Neuronal stem cell (in vitro differentiated cells): ENCODE measurements at regions not wholly inside any gene's neighbourhood (a gene's known extent, or its start where the extent isn't known, plus 50 kb on each side); places are given as distances from the start of the nearest gene placed in this dataset.
A peak's percentile ranks its signal among the peaks of the same experiment; 100 is the strongest.

Source experiments
- DNase-seq: peaks from one replicate; pipeline ENCODE4 v3.0.0-alpha.2; 2013; ENCODE audit warnings: low spot score
- H2AFZ ChIP-seq: one replicate; pipeline ENCODE4 v1.6.1; 2013; ENCODE audit warnings: mild to moderate bottlenecking, low read length, inconsistent platforms
- H2AK5ac ChIP-seq: 2 replicates; pipeline ENCODE4 v1.6.1; 2013; ENCODE audit warnings: low read depth, mild to moderate bottlenecking, inconsistent platforms, low read length, moderate library complexity, mixed read lengths
- H2BK120ac ChIP-seq: 2 replicates; pipeline ENCODE4 v1.6.1; 2013; ENCODE audit warnings: low read depth, mild to moderate bottlenecking, inconsistent platforms, low read length, moderate library complexity, mixed read lengths
- H2BK12ac ChIP-seq: one replicate; pipeline ENCODE4 v1.6.1; 2013; ENCODE audit warnings: low read length, inconsistent platforms
- H2BK15ac ChIP-seq: 2 replicates; pipeline ENCODE4 v1.6.1; 2013; ENCODE audit warnings: mild to moderate bottlenecking, low read length, inconsistent platforms, mixed read lengths
- H2BK5ac ChIP-seq: one replicate; pipeline ENCODE4 v1.6.1; 2013; ENCODE audit warnings: inconsistent platforms, mild to moderate bottlenecking, low read length, moderate library complexity
- H3K14ac ChIP-seq: one replicate; pipeline ENCODE4 v1.6.1; 2013; ENCODE audit warnings: low read length, inconsistent platforms
- H3K18ac ChIP-seq: 2 replicates; pipeline ENCODE4 v1.6.1; 2013; ENCODE audit warnings: low read length, inconsistent platforms
- H3K23ac ChIP-seq: 2 replicates; pipeline ENCODE4 v1.6.1; 2013; ENCODE audit warnings: low read depth, mild to moderate bottlenecking, mixed read lengths, low read length, inconsistent platforms; ENCODE audit not compliant: poor library complexity
- H3K27ac ChIP-seq: replicated peaks from 3 replicates; pipeline ENCODE4 v1.5.1; 2013; ENCODE audit warnings: low read length, inconsistent platforms
- H3K27me3 ChIP-seq, 3 experiments: 2 replicates each; pipeline ENCODE4 v1.6.1; 2013; ENCODE audit warnings: low read length in 3 of 3, mild to moderate bottlenecking in 2 of 3, inconsistent platforms in 1 of 3, low read depth in 1 of 3, mixed read lengths in 1 of 3, moderate library complexity in 1 of 3; ENCODE audit not compliant: control insufficient read depth in 3 of 3, insufficient read depth in 3 of 3
- H3K36me3 ChIP-seq, 2 donors: replicated peaks in 1 of 2; 2 replicates each; pipeline ENCODE4 v1.6.1; 2013; ENCODE audit warnings: low read length in 2 of 2; ENCODE audit not compliant: control insufficient read depth in 2 of 2, insufficient read depth in 2 of 2
- H3K4ac ChIP-seq: 2 replicates; pipeline ENCODE4 v1.6.1; 2013; ENCODE audit warnings: inconsistent platforms, mild to moderate bottlenecking, low read length, moderate library complexity
- H3K4me1 ChIP-seq, 2 donors: 1 replicate in 1 of 2; 2 replicates in 1 of 2; pipeline ENCODE4 v1.6.1; 2013; ENCODE audit warnings: low read length in 2 of 2, low read depth in 1 of 2; ENCODE audit not compliant: control insufficient read depth in 2 of 2, insufficient read depth in 1 of 2
- H3K4me2 ChIP-seq: one replicate; pipeline ENCODE4 v1.6.1; 2013; ENCODE audit warnings: mild to moderate bottlenecking, low read length, inconsistent platforms; ENCODE audit not compliant: insufficient read depth, poor library complexity, severe bottlenecking
- H3K4me3 ChIP-seq, 2 donors: 2 replicates each; pipeline ENCODE4 v1.5.1; 2013; ENCODE audit warnings: low read length in 2 of 2, mild to moderate bottlenecking in 2 of 2, inconsistent platforms in 1 of 2, moderate library complexity in 1 of 2
- H3K79me1 ChIP-seq: one replicate; pipeline ENCODE4 v1.6.1; 2013; ENCODE audit warnings: low read depth, mild to moderate bottlenecking, inconsistent platforms, low read length, moderate library complexity
- H3K9ac ChIP-seq: one replicate; pipeline ENCODE4 v1.6.1; 2013; ENCODE audit warnings: mild to moderate bottlenecking, low read depth, low read length, inconsistent platforms; ENCODE audit not compliant: poor library complexity
- H3K9me3 ChIP-seq, 2 donors: replicated peaks in 1 of 2; 2 replicates each; pipeline versions ENCODE3 to v1.6.1; 2013; ENCODE audit warnings: low read length in 2 of 2, mild to moderate bottlenecking in 2 of 2, inconsistent platforms in 1 of 2, low read depth in 1 of 2, mixed read lengths in 1 of 2, moderate library complexity in 1 of 2; ENCODE audit not compliant: control insufficient read depth in 2 of 2, insufficient read depth in 1 of 2
- H4K8ac ChIP-seq: one replicate; pipeline ENCODE4 v1.6.1; 2013; ENCODE audit warnings: low read depth, mild to moderate bottlenecking, inconsistent platforms, low read length, moderate library complexity
- H4K91ac ChIP-seq: one replicate; pipeline ENCODE4 v1.6.1; 2013; ENCODE audit warnings: low read length, low read depth, mild to moderate bottlenecking, inconsistent platforms; ENCODE audit not compliant: poor library complexity
- WGBS, 2 donors: extraction: QIAGEN DNeasy Blood & Tissue Kit; methylation state at CpG; one replicate each; pipeline ENCODE4 v1.1.7; 2013; ENCODE audit warnings: missing lambda C conversion rate in 2 of 2, mixed read lengths in 1 of 2; ENCODE audit not compliant: insufficient read length in 2 of 2, insufficient replicate concordance in 1 of 2; ENCODE audit errors: extremely low coverage in 2 of 2; 5-methylcytosine and 5-hydroxymethylcytosine counted together

- peaks cover 13 to 24% of the 10 kb centered on the region in 2 donors for H3K4me1 ChIP-seq
- H3K9me3 ChIP-seq: no peaks in the 10 kb centered on the region
- no CpG with 5 or more reads among the region's 15 CpGs for WGBS, 2 donors
- H4K8ac ChIP-seq: no peak overlapping the region
- peaks cover 0 to 3% of the 10 kb centered on the region in 2 donors for H3K36me3 ChIP-seq
- H3K79me1 ChIP-seq: peaks cover 2% of the 10 kb centered on the region
- H3K23ac ChIP-seq: no peak overlapping the region
- no peak overlapping the region for H3K27ac ChIP-seq
- no peak overlapping the region for H3K18ac ChIP-seq
- H2BK15ac ChIP-seq: no peak overlapping the region
- H3K4ac ChIP-seq: no peak overlapping the region
- H3K9ac ChIP-seq: no peak overlapping the region
- no peak overlapping the region for H3K14ac ChIP-seq
- no peak overlapping the region for H2AK5ac ChIP-seq
- H2BK12ac ChIP-seq: no peak overlapping the region
- H2BK5ac ChIP-seq: no peak overlapping the region
- DNase-seq: no peak
- peak overlapping the region; percentile 29 for H3K4me2 ChIP-seq
- H2AFZ ChIP-seq: peak overlapping the region; percentile 53
- peak overlapping the region; percentile 66 to 69 for H3K4me3 ChIP-seq
- no peak overlapping the region for H4K91ac ChIP-seq
- H3K27me3 ChIP-seq: no peaks in the 10 kb centered on the region
- H2BK120ac ChIP-seq: no peak overlapping the region
These were observed 72.4 kb upstream of the NHSL1 start for GRCh38 chr6:138571585-138572166.

DNA sequence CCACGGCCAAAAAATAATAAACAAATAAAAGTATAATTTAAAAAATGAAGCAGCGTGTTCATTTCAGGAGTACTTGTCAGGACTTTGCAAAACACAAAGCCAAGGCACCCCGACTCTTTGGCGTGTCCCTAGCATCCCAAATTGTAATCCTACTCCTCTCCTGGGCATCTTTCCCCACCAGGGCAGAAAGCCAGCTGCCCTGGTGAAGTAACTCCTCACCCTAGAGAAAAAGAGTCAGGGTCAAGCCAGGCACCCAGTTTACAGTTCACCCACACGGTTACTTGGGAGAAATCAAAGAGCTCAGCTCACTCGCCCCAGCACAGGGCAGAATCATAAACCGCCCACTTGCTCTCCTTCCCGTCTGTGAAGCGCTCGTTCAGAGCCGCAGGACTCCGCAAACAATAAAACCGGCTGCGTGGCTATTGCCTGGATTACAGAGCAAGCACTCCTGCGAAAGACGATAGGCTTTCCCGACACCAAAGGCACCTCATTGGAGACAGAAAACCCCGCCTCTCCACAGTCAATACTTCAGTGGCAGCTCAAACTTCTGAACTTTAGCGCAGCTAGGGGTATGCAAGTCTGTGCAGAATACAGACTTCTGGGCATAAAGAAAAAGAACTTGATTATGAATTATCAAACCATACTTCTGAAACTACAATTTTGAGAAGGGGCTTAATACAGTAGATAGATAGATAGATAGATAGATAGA is 73.0 kb upstream of the NHSL1 start:
- Histone ChIP-seq H3K14ac (no peak overlapping the region), H2AK5ac (no peak overlapping the region), H4K91ac (no peak overlapping the region), H2BK120ac (no peak overlapping the region), H3K79me1 (peaks cover 2% of the 10 kb centered on the region), H3K27me3 (no peaks in the 10 kb centered on the region), H3K27ac (peak overlapping the region; percentile 72), H4K8ac (no peak overlapping the region), H2AFZ (peak overlapping the region; percentile 54), H3K4me2 (peak overlapping the region; percentile 55), H2BK12ac (no peak overlapping the region), H3K9me3 (no peaks in the 10 kb centered on the region), H3K23ac (no peak overlapping the region), H3K4me3 (peak overlapping the region; percentile 66 to 85), H2BK15ac (no peak overlapping the region), H2BK5ac (no peak overlapping the region), H3K18ac (no peak overlapping the region), H3K36me3 (no peaks in the 10 kb centered on the region), H3K4me1 (peaks cover 16 to 29% of the 10 kb centered on the region in 2 donors), H3K4ac (no peak overlapping the region), H3K9ac (no peak overlapping the region)
- peak; percentile 76 for DNase-seq
- WGBS, 2 donors: no CpG with 5 or more reads among the region's 19 CpGs

GRCh38 chr6:138572885-138573284 is 73.6 kb upstream of the NHSL1 start:
- Histone ChIP-seq H3K4me3 (peak overlapping the region in 1 of 2 donors; percentile 38), H2AFZ (no peak overlapping the region), H2BK12ac (no peak overlapping the region), H3K36me3 (no peaks in the 10 kb centered on the region), H3K79me1 (peaks cover 2% of the 10 kb centered on the region), H3K27me3 (no peaks in the 10 kb centered on the region), H3K14ac (no peak overlapping the region), H4K8ac (no peak overlapping the region), H4K91ac (no peak overlapping the region), H3K4me1 (peaks cover 18 to 29% of the 10 kb centered on the region in 2 donors), H3K4me2 (no peak overlapping the region), H2AK5ac (no peak overlapping the region), H3K23ac (no peak overlapping the region), H3K9me3 (no peaks in the 10 kb centered on the region), H3K27ac (no peak overlapping the region), H3K4ac (no peak overlapping the region), H2BK120ac (no peak overlapping the region), H3K9ac (no peak overlapping the region), H2BK5ac (no peak overlapping the region), H3K18ac (no peak overlapping the region), H2BK15ac (no peak overlapping the region)
- WGBS, 2 donors: no CpG with 5 or more reads among the region's 6 CpGs
- DNase-seq: no peak

- no peak for DNase-seq
- H3K36me3 ChIP-seq: no peaks in the 10 kb centered on the region
- no peak overlapping the region for H3K4me3 ChIP-seq
- no peak overlapping the region for H2BK15ac ChIP-seq
- H3K9ac ChIP-seq: no peak overlapping the region
- H3K79me1 ChIP-seq: no peaks in the 10 kb centered on the region
- H2AK5ac ChIP-seq: no peak overlapping the region
- H3K23ac ChIP-seq: no peak overlapping the region
- no CpG with 5 or more reads among the region's 4 CpGs for WGBS, 2 donors
- H2BK120ac ChIP-seq: no peak overlapping the region
- H3K4me2 ChIP-seq: no peak overlapping the region
- no peak overlapping the region for H2BK12ac ChIP-seq
- no peaks in the 10 kb centered on the region for H3K27me3 ChIP-seq
- no peak overlapping the region for H2AFZ ChIP-seq
- no peak overlapping the region for H3K27ac ChIP-seq
- H3K4ac ChIP-seq: no peak overlapping the region
- no peaks in the 10 kb centered on the region for H3K9me3 ChIP-seq
- no peak overlapping the region for H3K18ac ChIP-seq
- H3K14ac ChIP-seq: no peak overlapping the region
- H3K4me1 ChIP-seq: peaks cover 20% of the 10 kb centered on the region in 2 donors
- no peak overlapping the region for H4K91ac ChIP-seq
- H2BK5ac ChIP-seq: no peak overlapping the region
- H4K8ac ChIP-seq: no peak overlapping the region
These were observed 76.0 kb upstream of the NHSL1 start for GRCh38 chr6:138575257-138575656.
